ENCODE measurements at regions not wholly inside any gene's neighbourhood (a gene's known extent, or its start where the extent isn't known, plus 50 kb on each side); places are given as distances from the start of the nearest gene placed in this dataset.
"Not testable (repeated sequence)": the region's sequence is repeated elsewhere in the genome, so short reads cannot be mapped to it uniquely, and the experiment has no call there.

DNA sequence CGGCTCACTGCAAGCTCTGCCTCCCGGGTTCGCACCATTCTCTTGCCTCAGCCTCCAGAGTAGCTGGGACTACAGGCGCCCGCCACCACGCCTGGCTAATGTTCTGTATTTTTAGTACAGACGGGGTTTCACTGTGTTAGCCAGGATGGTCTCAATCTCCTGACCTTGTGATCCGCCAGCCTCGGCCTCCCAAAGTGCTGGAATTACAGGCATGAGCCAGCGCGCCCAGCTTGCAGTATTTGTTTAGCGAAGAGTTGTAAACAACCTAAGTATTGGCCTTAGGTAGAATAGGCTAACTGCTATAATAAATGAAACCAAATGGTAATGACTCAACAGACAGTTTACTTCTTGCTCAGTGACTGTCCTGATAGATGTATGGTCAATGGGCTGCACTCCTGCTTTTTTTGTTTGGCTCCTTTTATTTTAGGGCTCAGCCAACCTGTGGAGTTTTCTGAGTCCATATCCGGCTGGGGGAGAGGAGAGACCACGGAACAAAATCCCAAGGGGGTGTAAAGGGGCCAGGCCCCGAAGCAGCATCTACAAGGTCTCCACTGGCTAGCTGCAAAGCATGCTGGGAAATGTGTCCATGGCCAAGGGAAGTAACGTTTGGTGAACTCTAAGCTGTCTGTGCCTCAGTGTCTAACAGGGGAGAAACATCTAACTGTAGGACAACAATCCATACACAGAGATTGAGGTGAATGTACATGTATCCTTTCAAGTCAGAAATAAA, 841.0 kb upstream of the ID2 start:
- no peak for DNase-seq (ENCODE audit: low read depth in 3 of 3)

DNA sequence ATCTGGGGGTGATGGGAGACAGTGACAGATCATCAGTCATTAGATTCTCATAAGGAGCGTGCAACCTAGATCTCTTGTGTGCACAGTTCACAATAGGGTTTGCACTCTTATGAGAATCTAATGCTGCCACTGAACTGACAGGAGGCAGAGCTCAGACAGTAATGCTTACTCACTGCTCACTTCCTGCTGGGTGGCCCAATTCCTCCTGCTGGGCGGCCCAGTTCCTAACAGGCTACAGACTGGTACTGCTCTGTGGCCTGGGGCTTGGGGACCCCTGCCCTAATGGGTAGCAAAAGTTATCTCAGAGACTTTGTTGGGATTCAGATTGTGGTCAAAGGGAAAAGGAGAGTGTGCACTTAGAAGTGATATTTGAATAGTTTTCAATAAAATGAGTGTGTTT, 840.1 kb upstream of the ID2 start:
- no peak for DNase-seq (ENCODE audit: low read depth in 3 of 3)

DNA sequence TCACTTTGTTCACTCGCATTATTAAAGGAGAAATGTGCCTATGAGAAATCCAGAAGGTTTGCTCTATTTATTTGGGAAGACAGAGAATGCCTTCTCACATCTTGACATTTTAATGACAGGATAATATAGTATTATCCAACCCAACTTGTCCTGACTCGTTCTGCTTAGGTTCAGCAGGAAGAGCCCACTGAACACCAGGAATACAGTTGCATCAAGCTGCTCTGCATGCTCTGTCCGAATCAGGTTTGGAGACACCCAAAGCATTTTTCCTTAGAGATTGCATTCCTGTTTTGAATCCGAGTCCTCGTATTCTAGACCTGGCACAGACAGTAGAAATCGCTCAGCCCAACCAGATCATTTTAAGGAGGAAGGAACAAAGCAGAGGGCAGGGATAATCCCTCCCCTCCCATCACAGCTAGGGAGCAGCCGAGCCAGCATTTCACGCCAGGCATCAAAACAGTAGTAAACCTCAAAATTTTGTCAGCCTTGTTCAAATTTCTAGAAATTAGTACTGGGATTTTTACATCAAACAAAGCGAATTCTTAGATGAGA, 837.4 kb upstream of the ID2 start:
- no peak for DNase-seq (ENCODE audit: low read depth in 3 of 3)

DNA sequence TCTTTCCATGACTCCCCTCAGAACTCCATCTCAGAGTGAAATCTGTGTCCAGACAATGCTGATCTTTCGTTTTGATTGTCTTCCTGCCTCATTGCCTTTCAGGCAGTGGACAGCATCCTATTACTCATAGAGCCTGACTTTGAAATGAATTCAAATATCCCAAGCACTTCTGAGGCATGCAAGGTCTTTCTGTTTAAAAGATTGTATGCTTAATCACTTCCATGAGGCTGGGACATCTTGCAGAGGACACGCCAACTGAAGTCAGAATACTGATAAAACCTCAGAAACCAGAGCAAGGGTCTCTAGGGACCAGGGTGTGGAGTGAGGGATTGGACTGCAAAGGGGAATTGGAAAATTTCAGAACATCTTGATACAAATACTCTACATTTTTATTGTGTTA, 836.5 kb upstream of the ID2 start:
- DNase-seq (ENCODE audit: low read depth in 3 of 3) = no peak

DNA sequence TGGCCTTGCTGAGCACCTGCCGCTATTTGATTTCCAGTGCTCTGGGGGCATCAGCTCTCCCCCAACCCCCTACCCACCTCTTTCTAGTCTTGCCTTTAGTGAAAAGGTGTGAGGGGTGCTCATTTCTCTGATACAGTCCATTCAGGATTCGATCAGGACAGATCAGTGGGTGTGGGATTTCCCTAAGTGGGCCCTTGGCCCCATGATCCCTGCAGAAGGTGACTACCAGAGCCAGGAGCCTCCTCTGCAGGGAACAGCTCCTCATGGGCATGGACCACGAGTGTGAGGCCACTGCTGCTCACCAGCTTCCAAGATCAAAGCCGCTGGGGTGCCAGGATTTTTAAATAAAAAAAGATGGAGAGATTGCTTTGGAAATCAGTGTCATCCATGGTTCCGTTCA, 835.2 kb upstream of the ID2 start:
- no peak for DNase-seq (ENCODE audit: low read depth in 3 of 3)

DNA sequence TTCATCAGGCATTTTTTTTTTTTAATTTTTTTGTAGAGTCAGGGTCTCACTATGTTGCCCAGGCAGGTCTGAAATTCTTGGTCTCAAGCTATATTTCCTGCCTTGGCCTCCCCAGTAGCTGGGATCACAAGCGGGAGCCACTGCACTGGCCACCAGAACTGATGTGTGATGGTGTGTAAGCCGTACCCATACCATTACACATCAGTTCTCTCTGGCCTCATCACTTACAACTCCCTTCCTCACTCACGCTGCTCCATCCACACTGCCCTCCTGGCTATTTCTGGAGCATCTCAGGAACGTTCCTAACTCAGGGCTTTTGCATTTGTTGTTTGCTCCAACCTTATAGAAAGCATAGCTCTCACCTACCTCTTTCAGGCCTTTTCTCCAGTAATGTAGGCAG, 834.5 kb upstream of the ID2 start:
- DNase-seq (ENCODE audit: low read depth in 3 of 3) = no peak

DNA sequence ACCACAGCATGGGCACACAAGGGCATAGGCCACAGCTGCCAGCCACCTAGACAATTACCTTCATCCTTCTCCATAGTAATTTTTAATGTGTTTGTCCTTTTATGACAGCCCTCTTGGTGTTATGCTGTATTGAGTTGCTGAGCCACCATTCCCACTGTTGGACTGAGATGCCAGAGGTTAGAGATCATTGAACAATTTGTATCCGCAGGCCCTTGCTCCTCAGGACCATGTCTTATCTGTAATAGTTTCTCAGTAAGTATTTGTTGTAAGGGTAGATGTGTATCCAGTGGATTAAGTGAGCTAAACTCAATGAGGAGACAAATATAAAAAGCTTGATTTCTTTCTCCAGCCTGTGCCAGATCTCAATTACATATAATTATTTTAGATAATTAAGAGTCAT, 832.8 kb upstream of the ID2 start:
- DNase-seq (ENCODE audit: low read depth in 3 of 3) = no peak

DNA sequence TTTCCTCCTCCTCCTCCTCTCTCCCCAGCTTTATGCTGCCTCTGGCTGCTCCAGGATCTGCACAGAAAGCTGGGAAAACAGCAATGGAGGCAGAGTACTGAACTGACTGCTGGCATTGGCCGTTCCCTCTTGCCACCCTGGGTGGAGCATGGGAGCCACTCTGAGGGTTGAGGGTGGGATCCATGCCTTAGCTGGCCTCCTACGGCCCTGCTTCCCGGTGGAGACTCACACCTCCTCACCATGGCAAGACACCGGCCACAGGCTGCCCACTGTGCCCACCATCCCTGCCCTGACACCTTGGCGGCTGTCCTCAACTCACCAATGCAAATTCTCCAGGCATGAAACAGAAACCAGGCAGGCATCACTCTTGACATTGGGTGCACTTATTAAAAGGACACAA, 832.3 kb upstream of the ID2 start:
- DNase-seq (ENCODE audit: low read depth in 3 of 3) = no peak

DNA sequence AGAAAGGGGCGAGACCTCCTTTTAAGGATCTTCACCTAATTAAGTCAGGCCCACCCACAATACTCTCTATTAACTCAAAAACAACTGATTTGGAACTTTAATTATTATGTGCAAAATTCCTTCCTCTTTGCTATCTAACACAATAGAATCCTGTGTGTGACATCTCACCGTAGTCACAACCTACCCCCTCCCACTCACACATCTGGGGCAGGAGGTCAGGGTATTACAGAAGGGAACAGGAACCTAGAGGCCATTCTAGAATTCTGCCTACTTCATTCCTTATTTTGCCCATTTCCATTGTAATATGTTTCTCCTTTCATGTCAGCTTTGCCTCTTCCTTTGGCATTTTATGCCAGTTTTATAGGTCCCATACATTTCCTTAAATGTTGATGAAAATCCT, 829.3 kb upstream of the ID2 start:
- no peak for DNase-seq (ENCODE audit: low read depth in 3 of 3)

DNA sequence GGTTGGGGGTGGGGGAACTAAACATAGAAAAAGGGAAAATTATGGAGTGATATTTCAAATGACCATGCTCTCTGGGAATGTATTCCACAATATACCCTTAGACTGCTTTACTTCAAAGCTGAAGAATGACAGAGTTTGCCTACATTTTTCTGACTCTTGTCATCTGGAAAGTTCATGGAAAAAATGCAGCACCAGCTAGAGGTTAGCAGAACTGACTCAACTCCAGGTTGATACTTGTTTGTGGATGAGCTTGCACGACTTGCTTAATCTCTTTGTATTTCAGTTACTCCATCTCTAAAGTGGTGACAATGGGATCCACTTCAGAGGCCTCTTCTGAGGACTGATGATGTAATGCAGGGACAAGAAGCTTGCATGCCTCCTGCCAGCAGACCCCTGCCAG, 824.0 kb upstream of the ID2 start:
- no peak for DNase-seq (ENCODE audit: low read depth in 3 of 3)

DNA sequence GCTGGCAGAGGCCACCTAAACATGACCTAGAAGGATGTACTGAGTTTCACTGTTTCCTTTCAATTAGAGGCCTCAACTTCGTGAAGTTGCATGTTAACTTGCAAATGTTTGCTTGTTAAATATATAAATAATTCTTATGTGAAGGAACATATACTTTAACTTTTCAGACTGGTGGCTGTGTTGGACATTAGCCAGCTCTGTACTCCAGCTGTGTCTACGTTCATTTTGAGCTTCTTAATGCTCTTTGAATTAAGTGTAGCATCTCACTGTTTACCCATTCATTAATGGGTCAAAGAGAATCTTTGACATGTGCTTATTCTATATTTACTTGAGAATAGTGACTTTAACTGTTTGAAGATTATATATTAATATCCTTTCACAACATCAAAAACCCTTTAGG, 823.2 kb upstream of the ID2 start:
- DNase-seq (ENCODE audit: low read depth in 3 of 3) = no peak

DNA sequence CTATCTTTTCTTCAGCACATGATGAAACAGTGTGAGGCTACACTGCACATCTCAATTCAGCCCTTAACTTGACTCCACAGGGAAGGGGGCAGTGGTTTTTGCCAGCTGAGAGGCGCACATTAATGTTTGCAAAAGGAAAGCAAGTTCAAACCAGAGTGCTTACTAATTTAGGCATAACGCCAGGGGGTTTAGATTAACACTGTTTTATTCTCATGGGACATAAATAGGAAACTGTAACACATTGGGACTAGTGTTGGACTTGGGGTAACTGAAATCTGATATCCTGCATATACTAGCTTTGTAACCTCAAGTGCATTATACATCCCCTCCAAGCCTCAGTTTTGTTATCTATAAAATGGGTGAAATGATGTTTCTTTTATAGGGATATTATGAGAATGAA, 821.2 kb upstream of the ID2 start:
- no peak for DNase-seq (ENCODE audit: low read depth in 3 of 3)

DNA sequence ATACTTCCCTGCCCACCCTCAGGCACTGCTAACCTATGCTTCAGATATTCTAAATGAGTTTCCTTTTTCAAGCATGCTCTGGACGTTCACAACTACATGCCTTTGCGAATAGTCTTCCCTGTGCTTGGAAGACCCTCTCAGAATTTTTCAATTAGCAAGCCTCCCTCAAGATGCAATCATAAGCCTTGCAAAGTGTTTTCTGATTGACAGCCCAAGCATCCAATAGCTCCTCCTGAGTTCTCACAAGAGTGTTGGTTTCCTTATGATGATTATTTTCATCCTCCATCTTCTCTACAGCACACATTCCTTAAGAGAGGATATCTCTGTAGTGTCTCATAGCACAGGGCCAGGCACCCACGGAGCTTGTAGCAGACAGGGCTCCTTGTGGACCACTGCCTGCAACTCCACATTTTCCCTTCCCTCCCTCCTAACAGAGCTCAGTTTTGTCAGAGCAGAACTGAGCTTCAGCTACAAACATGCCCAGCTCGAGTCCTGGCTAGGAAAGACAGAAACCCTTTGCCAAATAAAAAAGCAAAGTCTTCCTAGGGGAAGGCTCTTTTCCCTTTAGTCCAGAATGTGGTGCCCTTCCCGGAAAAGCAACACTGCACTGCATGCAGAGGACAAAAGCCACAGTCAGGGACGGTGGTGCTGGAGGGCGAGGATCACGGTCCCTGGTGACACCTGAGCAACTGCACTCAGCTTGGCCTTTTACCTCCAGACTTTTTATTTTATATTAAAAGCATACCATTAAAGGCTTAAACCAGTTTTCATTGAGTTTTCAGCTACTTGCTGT, 819.8 kb upstream of the ID2 start:
- no peak for DNase-seq (ENCODE audit: low read depth in 3 of 3)

DNA sequence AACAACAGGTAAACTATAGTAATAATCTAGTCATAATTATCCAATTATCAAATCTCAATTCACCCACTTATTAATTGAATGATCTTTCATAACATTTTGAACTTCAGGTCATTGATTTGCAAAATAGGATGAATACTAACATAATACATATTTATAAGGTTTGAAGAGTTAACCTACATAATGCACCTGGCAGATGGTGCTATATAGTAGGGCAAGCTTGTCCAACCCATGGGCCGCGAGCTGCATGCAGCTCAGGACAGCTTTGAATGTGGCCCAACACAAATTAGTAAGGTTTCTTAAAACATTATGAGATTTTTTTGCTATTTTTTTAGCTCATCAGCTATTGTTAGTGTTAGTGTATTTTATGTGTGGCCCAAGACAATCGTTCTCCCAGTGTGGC, 815.8 kb upstream of the ID2 start:
- DNase-seq (ENCODE audit: low read depth in 3 of 3) = no peak

DNA sequence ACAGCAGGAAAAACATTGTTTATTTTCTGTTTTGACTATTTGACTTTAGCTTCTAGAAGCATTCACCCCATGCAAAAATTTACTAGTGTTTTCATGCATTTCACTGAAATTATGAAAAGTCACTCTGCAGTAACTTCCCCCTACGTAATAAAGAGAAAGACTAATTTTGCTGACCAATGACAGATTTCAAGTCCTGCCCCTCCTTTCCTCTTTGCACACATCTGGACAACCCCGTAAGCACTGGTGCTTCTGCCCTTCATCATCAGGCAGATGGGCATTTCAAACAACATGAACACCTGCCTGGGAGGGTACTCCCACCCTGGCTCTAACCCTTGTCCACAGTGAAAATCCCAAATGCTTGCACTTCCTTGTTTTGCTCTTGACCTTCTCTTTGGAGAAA, 815.0 kb upstream of the ID2 start:
- no peak for DNase-seq (ENCODE audit: low read depth in 3 of 3)

DNA sequence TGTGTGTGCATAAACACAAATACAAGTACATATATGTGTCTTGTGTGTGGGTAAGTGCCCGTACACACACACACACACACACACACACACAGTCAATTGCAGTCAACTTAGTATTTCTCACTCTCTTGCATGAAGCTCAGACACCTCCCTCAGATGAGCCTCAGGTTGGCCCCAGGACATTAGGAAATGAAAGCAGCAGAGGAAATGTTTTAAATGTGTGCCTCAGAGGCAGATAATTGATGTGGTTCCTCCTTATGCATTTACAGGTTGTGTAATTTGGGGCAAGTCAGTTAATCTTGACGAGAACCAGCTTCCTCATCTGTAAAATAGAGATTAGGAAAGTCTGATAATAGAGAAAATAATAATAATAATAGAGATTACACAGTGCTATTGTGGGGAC, 814.0 kb upstream of the ID2 start:
- DNase-seq (ENCODE audit: low read depth in 3 of 3) = no peak

DNA sequence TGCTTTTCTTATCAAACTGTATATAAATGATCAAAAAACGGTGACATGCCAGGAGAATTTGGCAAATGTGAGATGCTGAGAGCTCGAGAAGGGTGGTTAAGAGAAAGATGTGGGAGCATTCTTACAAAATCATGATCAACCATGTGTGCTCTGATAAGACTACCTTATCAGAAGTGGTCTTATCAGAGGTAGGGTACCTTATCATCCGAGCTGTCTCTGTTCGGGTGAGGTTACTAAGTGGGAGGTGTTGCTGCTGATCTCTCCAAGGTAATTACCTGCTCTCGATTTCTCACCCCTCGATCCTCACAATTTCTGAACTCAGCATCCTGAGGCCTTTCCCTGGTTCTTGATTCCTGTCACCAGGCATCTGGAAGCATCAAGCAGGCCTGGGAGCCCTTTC, 813.0 kb upstream of the ID2 start:
- no peak for DNase-seq (ENCODE audit: low read depth in 3 of 3)

DNA sequence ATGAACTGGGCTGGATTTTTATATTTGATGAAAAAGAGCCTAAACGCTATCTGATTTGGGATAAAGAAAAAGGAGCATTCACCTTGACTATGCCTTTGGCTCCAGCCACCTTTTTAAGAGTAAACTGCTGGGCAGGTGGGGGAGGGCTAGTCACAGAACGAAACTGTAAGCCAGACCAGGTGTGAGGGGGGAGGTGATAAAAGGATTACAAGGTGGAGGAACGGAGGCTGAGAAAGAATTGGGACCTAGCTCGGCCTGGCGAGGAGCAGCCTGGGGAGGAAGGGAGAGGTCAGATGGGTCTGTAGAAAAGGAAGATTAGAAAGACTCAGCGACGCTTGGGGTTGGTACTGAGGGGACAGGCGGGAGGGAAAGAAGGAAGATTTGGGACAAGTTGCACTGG, 805.4 kb upstream of the ID2 start:
- not testable (repeated sequence) for DNase-seq (ENCODE audit: low read depth in 3 of 3)

DNA sequence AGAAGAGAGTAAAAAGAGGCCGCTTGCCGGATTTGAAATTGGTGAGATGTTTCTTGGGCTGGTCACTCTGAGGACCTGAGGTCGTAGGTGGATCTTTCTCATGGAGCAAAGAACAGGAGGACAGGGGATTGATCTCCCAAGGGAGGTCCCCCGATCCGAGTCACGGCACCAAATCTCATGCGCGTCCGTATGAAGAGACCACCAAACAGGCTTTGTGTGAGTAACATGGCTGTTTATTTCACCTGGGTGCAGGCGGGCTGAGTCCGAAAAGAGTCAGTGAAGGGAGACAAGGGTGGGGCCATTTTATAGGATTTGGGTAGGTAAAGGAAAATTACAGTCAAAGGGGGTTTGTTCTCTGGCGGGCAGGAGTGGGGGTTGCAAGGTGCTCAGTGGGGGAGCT, 803.6 kb upstream of the ID2 start:
- DNase-seq (ENCODE audit: low read depth in 3 of 3) = not testable (repeated sequence)

DNA sequence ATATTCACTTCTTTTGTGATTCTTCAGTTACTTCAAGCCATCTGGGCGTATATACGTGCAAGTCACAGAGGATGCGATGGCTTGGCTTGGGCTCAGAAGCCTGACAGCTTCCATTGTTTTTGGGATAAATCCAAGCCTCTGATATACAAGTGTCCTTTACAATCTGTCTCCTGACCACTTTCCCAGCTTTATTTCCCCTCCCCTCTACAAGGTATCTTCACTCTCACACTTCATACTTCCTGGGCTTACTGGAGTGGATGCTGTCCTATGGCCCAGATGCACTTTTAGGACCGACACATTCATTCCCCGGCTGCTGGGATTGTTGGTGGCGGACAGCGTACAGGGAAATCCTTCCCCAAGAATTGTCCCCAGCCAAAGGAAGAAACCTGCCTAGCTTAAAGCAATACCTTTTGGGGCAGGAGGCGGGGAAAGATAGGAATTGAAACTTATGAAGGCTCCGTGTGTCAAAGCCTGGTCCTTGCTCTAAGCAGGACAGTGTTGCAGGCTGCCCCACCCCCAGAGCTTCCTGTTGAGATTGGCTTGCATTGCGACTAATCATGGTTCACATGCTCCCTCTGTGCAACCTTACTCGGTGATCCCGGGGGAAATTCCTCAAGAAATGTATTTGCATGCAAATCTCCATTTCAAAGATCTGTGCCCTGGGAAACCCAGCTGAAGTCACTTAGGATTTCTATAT, 802.9 kb upstream of the ID2 start:
- DNase-seq (ENCODE audit: low read depth in 3 of 3) = no peak

DNA sequence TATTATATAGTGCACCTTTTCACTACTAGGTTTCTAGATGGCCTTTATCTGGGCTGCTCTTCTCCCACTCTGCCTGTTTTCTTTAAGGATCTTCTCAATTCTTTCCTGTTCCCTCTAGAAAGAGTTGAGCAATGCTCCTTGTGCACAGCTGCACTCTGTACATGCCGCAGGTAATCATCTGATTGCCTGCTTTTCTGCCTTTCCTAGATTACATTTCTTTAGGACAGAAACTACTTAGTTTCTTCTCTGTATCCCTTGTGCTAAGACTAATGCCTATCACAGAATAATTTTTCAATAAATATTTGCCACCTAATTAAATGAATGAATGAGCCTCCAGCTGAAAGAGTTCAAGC, 802.4 kb upstream of the ID2 start:
- DNase-seq (ENCODE audit: low read depth in 3 of 3) = no peak

DNA sequence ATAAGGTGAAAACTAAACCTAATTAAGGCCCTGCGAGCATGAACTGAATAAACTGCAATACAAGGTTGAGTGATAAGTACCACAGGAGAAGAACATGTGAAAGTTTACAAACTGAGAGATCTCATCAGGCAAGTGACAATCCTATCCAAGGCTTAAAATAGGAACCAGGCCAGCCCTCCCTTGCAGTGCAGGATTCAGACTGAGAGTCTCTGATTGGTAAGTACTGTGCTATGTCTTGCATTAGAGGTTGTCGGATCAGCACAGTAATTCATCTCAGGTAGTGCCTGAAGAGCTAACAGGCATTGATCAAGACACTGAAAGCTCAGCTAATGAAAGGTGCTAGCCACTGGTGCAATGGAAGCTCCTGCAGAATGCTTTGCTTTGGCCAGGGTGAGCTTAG, 801.7 kb upstream of the ID2 start:
- no peak for DNase-seq (ENCODE audit: low read depth in 3 of 3)

DNA sequence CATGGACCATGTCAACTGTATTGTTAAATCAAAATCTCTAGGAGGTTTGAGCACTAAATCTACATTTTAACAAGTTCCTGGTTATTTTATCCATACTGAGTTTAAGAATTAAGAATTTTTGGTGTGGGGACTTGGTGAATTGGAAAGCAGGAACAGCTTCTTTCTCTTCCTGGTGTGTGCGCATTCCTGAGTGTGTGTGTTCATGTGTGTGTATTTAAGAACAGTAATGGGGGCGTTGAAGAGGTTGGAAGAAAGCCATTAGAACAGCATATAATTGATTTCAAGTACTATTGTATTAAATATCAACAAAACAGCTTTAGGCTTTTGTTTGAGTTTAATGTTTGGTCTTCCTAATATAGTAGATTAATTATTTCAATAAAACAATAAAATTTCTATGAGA, 801.3 kb upstream of the ID2 start:
- DNase-seq (ENCODE audit: low read depth in 3 of 3) = no peak
